GM18873 (cell line): ENCODE measurements at regions not wholly inside any gene's neighbourhood (a gene's known extent, or its start where the extent isn't known, plus 50 kb on each side); places are given as distances from the start of the nearest gene placed in this dataset.
"Not testable (repeated sequence)": the region's sequence is repeated elsewhere in the genome, so short reads cannot be mapped to it uniquely, and the experiment has no call there.

Source experiments
- ATAC-seq: cut with Tn5 transposase; IDR thresholded peaks from one replicate; pipeline ENCODE4 v1.9.1; 2021; ENCODE audit warnings: mild to moderate bottlenecking, moderate library complexity, moderate number of reproducible peaks; ENCODE audit not compliant: unreplicated experiment, low FRiP score

DNA sequence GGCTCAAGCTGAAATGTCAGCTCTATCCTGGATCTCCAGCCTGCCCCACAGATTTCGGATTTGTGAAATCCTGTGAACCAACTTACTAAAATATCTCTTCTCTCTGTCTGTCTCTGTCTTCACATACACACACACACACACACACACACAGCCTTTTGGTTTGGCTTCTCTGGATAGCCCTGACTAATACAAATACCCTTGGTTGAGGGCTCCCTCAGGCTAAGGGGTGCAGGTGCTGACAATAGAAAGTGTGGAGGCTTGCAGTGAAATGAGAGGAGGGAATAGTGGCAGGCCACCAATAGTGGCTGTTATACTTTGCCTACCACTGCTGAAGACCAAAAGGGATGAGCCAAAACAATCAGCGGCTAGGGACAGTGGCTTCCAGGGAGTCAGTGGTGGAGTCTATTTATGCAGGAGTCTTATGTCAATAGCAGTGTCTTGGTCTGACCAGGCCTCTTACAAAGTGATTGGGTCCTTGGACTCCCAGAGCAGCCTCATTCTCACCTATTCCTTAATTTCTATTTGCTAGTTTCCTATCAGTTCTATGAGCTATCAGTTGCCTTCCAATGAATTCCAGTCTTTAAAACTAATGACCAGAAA lies 93.2 kb upstream of the GAS1 start:
- no peak for ATAC-seq

DNA sequence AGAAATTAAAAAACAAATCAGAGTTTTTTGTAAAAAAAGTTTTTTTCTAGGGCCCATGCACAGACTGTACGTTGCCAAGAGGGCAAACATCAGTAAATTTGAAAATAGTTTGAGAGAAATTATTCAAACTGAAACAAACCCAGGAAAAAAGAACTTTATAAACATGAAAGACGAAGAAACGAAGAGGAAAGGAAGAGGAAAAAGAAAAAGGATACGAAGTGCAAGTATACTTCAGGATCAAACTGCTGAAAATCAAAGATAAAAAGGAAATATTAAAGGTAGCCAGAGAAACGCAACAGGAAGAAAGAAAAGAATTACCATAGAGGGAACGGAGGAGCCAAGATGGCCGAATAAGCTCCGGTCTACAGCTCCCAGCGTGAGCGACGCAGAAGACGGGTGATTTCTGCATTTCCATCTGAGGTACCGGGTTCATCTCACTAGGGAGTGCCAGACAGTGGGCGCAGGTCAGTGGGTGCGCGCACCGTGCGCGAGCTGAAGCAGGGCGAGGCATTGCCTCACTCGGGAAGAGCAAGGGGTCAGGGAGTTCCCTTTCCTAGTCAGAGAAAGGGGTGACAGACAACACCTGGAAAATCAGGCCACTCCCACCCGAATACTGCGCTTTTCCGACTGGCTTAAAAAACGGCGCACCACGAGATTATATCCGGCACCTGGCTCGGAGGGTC lies 94.4 kb upstream of the GAS1 start:
- not testable (repeated sequence) for ATAC-seq

DNA sequence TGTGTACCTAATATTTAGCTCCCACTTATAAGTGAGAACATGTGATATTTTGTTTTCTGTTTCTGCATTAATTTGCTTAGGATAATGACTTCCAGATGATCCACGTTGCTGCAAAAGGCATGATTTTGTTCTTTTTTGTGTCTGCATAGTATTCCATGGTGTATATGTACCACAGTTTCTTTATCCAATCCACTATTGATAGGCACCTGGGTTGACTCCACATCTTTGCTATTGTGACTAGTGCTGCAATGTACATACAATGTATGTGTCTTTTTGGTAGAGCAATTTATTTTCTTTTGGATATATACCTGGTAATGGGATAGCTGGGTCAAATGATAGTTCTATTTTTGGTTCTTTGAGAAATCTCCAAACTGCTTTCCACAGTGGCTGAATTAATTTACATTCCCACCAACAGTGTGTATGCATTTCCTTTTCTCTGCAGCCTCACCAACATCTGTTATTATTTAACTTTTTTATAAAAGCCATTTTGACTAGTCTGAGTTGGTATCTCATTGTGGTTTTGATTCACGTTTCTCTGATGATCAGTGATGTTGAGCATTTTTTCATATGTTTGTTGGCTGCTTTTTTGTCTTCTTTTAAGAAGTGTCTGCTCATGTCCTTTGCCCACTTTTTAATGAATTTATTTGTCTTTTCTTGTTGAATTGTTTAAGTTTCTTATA lies 102.8 kb upstream of the GAS1 start:
- not testable (repeated sequence) for ATAC-seq

DNA sequence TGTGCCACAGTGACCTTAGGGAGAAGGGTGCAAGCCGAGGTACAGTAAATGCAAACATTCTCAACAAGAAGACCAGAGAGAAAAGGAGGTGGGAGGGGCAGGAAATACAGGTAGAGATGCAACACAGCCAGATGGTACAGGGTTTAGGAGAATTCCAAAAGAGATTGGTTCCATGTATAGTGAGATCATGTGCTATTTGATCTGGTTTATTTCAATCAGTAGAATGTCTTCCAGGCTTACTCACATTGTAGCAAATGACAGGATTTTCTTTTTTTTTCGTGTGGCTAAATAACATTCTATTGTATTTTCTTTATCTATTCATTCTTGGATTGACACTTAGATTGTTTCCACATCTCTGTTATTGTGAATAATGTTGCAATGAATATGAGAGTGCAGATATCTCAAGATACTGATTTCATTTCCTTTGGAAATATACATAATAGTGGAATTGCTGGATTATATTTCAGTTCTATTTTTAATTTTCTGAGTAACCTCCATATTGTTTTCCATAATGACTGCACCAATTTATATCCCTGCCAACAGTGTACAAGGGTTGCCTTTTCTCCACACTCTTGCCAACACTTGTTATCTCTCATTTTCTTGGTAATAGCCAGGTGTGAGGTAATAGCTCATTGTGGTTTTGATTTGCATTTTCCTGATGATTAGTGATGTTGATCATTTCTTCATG lies 107.8 kb upstream of the GAS1 start:
- no peak for ATAC-seq

DNA sequence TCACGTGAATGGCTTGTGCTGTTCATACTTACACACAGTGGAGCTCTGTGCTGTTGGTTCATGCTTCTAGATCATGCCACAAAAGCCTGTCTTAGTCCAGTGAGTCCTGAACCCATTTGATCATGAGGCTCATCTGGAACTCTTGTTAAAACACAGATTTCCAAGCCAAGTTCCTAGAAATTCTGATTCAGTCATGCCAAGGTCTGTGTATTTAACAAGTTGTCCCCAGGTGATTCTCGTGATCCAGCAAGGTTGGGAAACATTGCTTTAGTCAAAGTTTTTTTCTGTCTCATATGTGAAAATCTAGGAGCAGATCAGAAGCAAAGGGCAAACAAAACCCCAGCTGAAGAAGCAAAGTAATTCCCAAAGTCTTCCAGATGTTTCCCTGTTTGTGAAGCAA lies 112.5 kb upstream of the GAS1 start:
- ATAC-seq: no peak

DNA sequence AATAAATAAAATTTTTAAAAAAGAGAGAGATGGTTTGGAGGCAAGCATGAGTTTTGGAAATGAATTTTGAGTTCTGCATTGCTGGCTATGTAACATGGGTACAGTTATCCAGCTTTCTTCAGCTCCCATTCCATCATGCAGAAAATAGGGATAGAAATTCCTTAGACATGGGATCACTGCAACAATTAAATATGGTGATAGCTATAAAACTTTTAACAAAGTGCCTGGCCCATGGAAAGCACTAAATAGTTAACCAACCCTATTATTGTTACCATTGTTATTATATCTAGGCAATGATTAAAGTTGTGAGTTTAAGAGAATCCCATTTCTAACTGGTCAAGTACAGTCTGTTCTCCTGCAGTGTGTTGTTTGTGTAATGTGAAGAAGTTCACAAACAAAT lies 115.4 kb upstream of the GAS1 start:
- no peak for ATAC-seq

DNA sequence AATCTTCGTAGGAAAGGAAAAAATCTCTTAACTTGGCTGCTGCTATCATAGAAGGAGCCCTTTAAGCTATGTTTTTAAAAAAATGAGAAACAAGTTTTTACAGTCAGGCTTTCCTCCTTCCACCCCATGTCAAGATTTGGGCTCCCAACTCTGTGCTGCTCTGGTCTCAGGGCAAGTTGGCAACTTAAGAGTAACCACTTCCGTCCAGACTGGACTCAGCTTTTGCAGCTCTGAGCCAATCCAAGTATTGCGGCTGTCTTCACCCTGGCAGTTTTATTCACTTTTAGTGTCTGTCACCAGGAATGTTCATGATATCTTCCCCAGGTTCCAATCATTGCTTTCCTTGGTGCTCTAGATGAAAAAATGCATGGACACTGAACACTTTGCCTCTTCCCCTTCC lies 115.9 kb upstream of the GAS1 start:
- ATAC-seq: no peak

DNA sequence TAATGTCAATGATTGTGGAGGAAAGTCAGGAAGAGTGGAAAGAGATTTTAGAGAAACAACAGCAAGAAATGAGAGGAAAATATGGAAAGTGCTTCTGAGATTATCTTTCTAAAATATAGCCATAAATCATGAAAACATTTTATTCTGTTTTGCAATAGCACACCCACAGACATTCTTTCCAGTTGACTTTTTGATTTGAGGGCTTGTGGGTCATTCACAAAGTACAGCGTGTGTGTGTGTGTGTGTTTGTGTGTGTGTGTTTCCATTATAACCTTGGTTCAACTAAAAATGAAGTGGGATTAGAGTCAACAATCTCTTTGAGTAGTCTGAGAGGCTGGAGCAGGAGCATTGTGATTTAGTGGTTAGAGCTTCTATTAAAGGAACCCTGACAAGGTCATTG lies 116.6 kb upstream of the GAS1 start:
- ATAC-seq: no peak

DNA sequence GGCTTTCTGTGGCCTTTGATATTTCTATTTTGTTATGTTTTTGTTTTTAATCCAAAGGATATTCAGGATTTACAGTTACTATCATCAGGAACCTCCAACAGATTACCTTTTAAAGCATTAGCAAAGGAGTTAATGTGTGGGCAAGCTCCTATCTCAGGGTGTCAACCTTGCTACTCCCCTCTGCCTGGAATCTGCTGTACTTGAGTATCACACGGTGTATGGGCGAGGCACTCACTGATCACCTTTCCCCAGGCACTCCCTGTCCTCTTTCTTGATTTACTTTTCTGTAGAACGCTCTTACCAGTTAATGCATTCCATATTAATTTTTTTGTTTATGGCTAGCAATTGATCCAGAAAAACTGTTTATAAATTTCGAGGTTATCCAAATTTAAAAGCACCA lies 117.0 kb upstream of the GAS1 start:
- no peak for ATAC-seq

DNA sequence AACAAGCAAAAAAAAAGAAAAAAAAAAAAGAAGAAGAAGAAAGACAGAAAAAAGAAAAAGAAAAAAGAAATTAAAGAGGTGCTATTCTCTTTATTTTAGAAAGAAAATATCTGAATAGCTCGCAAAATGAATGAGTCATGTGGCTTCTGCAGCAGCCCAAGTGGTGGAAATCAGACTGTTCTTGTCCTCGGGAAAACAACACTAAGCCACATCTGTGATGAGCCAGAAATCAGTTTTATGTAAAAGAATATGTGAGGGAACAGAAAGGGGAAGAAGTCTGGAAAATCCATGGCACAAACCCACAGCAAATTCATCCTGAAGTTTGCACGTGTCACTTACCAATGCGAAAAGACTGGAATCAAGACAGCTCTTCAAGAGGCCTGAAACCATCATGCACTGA lies 118.7 kb upstream of the GAS1 start:
- no peak for ATAC-seq

DNA sequence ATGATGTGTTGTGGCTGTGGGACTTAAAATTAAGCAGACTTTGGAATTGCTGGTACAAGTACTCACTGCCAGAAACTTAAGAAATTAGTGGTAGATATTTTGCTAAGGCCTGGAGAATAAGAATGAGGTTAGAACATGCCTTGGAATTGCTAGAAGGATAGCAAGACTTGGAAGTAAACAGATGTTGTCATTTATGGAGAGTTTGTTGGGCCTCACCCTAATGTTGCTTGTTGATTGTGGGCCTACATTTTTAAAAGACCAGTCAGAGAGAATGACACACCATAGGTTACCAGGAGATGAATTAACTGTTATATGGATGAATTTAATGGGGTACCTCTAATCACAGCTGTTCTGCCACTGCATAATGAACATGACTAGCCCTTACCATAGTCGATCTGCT lies 120.1 kb upstream of the GAS1 start:
- ATAC-seq: no peak

DNA sequence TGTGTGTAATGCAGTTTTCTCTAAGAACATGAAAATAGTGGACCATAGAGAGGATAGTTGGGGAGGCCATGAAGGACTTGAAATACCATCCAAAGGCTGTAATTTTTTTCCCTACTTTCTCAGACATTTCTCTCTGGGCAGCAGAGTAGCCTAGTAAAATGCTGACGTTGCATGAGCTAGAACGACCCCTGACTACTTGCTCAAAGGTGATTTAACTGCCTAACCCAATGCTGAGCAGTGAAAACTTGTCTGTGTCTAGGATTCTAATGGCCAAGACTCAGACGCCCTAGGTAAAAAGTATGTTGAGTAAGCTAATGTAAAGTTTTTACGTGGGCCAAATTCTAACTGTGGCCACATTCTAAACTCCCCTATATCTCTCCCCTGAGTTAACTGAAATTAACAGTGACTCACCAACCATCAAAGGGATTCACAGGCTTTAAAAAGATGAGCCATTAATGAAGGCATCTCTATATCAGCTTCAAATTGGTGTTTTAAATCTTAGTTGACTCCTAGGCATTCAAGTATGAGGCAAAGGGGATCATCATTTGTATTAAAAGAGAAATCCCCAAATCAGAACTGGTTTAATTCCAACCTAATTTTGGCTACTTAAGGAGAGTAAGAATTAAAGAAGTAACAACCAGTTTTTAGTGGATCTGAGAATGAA lies 121.0 kb upstream of the GAS1 start:
- ATAC-seq: no peak

DNA sequence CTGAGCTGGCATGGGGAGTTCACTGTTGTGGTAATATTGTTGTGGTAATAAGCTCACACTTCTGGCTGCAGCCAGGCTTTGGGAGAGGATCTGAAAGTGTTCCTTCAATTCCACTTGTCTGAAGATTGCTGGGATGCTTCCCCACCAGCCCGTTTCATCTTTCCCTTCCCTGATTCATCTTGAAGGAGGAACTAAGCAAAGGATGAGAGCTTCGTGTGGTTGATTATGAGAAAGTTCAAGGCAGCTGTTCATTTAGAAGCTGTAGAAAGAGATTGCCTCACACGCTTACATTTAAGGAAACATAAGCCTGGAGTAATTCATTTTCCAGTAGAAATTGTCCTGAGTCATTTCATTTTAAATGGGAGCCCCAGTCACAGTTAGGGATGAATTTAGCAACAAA lies 122.4 kb upstream of the GAS1 start:
- no peak for ATAC-seq

DNA sequence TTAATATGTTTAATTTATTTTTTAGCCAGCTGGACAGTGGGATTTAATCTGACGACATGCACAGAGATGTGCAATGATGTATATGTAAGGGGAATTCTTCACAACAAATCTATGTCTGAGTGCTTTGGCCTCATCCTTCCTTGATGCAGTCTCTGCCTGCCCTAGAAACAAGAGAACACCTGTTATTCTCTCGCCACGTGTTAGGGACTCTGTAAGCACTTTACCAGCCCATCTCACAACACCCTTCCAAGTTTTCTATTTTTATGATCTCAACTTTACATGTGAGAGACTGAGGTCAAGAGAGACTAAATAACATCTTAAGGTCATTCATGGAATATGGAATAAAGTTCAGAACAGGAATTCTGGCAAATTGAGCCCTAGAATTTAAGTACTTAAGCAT lies 123.0 kb upstream of the GAS1 start:
- no peak for ATAC-seq

DNA sequence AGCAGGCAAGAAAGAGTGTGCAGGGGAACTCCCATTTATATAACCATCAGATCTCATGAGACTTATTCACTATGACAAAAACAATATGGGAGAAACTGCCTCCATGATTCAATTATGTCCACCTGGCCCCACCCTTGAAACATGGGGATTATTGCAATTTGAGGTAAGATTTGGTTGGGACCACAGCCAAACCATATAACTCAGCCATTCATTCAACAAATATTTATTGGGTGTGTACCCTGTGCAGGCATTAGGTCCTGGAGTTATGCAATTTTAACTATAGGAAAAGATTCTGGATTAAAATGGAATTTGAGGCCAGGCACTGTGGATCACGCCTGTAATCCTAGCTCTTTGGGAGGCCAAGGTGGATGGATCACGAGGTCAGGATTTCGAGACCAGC lies 124.2 kb upstream of the GAS1 start:
- ATAC-seq: no peak

DNA sequence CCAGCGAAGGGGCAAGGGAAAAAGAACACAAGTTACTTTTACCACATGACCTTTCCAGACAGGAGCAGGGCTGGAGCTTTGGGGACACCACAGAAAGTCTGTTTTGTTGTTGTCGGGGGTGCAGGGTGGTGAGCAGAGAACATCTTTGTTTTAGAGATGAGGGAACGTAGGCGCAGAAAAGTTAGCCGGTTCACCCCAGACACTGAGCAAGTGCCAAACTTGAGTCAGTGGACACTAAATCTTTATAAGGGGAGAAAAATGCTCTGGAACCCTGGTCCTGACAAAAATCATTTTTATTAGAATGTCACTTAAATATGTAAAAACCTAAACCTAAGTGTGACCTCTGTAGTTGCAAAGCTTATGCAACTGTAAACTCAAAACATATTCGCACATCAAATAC lies 126.4 kb upstream of the GAS1 start:
- no peak for ATAC-seq

DNA sequence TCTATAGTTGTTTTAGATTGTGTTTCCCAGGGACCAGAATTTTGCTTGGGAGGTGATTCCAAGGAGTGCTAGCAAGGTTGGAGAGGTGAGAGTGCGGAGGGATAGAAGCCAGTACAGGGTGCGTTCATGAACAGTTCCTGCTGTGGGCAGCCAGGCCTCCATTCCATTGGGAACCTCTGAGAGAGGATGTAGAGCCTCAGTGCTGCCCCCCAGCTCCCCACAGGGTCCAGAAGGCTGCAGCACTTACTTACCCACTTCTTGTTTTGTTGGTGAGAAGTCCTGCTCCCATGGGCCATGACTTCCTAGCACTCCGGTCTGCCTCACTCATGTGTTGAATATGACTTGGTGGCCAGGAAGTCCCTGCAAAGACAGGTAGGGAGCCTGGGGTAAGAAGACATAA lies 128.2 kb upstream of the GAS1 start:
- no peak for ATAC-seq

DNA sequence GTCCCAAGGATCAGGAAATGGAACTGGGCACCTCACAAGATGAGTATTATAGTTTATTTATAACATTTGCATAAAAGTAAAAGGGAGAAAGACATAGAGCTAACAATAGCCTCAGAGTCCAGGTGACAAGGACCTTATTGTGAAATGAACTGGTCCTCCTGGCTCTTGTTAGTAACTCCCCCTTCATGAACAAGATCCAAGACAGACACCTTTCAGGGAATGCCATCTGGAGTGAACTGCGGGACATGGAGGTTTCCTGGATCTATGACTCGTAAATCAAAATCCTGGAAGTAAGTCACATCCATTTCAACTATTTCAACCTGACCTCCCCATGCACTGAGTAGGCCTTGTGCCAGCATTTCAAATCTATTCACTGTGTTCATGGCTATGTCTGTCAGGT lies 129.5 kb upstream of the GAS1 start:
- no peak for ATAC-seq

DNA sequence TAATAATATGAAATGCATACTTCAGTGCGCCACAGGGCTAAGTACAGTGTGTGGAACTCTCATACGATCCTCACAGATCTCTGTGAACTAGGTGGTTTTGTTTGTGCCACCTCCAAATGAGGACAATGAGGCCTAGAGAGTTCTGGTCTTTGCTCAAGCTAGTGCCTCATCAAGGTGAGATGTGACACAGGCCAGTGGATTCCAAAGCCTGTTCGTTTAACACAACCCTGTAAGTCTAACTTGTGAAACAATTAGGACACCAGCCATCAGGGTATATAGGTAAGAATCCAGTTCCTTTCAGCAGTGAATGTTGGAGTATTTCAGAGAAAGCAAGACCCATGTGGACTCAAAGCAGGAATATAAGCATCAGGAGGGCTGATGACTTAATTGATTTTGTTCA lies 130.7 kb upstream of the GAS1 start:
- ATAC-seq: no peak

DNA sequence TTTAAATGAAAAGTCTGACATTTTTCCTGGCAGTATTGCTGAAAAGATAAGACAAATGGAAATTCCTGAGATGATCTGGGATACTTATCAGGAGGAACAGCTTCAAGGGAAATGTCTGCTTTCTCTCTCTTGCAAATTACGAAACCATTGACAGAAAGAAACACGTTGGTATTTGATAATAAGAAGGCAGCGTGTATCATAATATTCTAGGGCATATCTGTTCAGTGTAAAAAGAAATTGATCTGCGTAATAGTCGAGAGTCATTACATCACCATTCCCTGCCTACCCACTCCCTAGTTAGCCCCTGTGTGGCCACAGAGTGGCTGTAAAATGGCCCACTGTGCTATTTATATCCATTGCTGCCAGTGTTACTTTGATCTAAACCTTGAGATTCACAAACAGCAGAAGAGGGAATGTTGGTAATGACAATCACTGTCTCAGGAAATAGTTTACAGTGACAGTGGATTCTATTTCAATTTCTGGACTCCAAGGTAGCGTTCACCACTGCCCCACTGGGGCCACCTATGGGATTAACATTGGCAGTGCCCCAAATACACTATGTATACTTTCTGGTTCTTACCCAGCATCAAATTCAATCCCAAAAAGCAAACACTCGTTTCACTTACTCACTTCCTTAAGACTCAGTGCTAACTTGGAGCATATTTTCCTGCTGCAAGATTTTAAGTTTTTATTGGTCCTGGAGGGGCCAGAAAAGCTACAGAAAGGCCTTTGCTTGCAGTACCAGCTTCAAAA lies 133.4 kb upstream of the GAS1 start:
- ATAC-seq: no peak
